ENCODE measurements at regions not wholly inside any gene's neighbourhood (a gene's known extent, or its start where the extent isn't known, plus 50 kb on each side); places are given as distances from the start of the nearest gene placed in this dataset.

DNA sequence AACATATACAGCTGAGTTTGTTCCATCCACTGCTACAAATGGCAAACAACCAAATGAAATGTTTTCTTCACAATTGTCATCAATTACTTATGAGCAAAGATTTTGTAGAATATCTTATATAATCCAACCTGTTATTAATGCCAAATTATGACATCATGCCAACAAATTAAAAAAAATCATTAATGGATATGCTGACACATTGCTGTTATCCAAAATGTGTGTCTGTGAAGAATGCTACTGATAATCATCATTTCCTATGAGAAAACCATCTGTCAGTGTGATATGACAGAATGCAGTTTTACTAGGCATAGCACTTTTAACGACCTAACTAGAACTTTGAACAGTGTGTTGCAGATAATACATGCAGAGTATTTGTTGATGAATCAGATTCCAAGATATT is 556.5 kb upstream of the KCNMB2 start:
- TF ChIP-seq POLR2AphosphoS5 (IDR thresholded peaks at IDR 0.05; ENCODE audit: low read depth, low read length) (no peak), TAF1 (IDR thresholded peaks at IDR 0.05; ENCODE audit: borderline replicate concordance, insufficient read depth, low read length) (no peak)
